ENCODE measurements at regions not wholly inside any gene's neighbourhood (a gene's known extent, or its start where the extent isn't known, plus 50 kb on each side); places are given as distances from the start of the nearest gene placed in this dataset.

GRCh38 chr2:144048631-144049060 lies 471.3 kb downstream of the ZEB2 start:
- H3K4me1 ChIP-seq: no peaks in the 10 kb centered on the region
- no peak for DNase-seq

DNA sequence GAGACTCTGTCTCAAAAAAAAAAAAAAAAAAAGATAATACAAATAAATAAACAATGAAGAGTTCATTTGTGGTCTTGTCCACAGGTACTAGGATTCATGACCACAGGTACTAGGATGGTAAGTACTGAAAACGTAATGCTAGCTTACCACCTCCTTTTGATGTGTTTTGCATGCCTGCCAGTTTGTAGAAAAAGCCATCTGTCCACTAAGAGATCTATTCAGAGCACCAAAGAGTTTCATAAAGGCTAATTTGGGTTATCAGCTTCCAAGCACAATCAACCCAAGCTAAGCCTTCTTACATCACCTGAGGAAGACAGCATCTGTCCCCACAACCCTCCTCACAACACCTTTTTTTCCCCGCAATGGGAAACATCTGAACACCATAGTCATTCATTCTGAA lies 477.2 kb downstream of the ZEB2 start:
- Histone ChIP-seq H3K4me1 (no peaks in the 10 kb centered on the region), H3K27ac (no peak overlapping the region), H3K9me3 (no peaks in the 10 kb centered on the region), H3K4me3 (no peak overlapping the region), H3K36me3 (no peaks in the 10 kb centered on the region), H3K27me3 (no peaks in the 10 kb centered on the region)
- TF ChIP-seq POLR2A (IDR thresholded peaks at IDR 0.05): no peak
- TF ChIP-seq, protein P1, sequence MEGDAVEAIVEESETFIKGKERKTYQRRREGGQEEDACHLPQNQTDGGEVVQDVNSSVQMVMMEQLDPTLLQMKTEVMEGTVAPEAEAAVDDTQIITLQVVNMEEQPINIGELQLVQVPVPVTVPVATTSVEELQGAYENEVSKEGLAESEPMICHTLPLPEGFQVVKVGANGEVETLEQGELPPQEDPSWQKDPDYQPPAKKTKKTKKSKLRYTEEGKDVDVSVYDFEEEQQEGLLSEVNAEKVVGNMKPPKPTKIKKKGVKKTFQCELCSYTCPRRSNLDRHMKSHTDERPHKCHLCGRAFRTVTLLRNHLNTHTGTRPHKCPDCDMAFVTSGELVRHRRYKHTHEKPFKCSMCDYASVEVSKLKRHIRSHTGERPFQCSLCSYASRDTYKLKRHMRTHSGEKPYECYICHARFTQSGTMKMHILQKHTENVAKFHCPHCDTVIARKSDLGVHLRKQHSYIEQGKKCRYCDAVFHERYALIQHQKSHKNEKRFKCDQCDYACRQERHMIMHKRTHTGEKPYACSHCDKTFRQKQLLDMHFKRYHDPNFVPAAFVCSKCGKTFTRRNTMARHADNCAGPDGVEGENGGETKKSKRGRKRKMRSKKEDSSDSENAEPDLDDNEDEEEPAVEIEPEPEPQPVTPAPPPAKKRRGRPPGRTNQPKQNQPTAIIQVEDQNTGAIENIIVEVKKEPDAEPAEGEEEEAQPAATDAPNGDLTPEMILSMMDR (IDR thresholded peaks at IDR 0.05): no peak
- no peak for DNase-seq

More at GRCh38 chr2:144048631-144049060, 471.3 kb downstream of the ZEB2 start:
- H3K9me3 ChIP-seq: no peaks in the 10 kb centered on the region
- TF ChIP-seq POLR2A (IDR thresholded peaks at IDR 0.05): no peak
- TF ChIP-seq, protein P1 (IDR thresholded peaks at IDR 0.05): no peak
- no peaks in the 10 kb centered on the region for H3K36me3 ChIP-seq
- no peaks in the 10 kb centered on the region for H3K27me3 ChIP-seq
- no peak overlapping the region for H3K4me3 ChIP-seq
- no peak overlapping the region for H3K27ac ChIP-seq

DNA sequence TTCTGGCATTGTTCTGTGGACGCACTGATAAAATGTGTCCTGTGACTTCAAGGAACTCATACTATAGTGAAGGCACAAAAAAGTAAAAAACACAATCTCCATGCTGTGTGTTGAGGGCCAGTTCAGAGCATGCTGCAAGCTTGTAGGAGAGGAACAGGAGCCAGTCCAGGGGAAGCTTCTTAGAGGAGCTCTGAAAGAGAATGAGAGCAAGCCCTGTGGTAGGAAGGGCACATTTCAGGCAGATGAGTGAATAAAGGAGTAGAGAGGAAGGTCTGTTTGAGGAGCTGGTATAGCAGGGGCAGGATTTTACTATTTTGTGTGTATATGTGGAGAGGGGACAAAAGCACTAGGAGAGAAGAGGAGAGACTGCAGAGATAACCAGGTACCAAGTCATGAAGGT lies 478.3 kb downstream of the ZEB2 start:
- TF ChIP-seq, protein P1 (IDR thresholded peaks at IDR 0.05): no peak
- TF ChIP-seq POLR2A (IDR thresholded peaks at IDR 0.05): no peak
- DNase-seq: no peak
- Histone ChIP-seq H3K36me3 (no peaks in the 10 kb centered on the region), H3K4me1 (no peaks in the 10 kb centered on the region), H3K27ac (no peak overlapping the region), H3K4me3 (no peak overlapping the region), H3K9me3 (no peaks in the 10 kb centered on the region), H3K27me3 (no peaks in the 10 kb centered on the region)

- H3K36me3 ChIP-seq: no peaks in the 10 kb centered on the region
- no peak for TF ChIP-seq POLR2A (IDR thresholded peaks at IDR 0.05)
- TF ChIP-seq, protein P1 (IDR thresholded peaks at IDR 0.05): no peak
- H3K27me3 ChIP-seq: no peaks in the 10 kb centered on the region
- no peaks in the 10 kb centered on the region for H3K9me3 ChIP-seq
- H3K4me1 ChIP-seq: no peaks in the 10 kb centered on the region
- no peak overlapping the region for H3K27ac ChIP-seq
- no peak for DNase-seq
- H3K4me3 ChIP-seq: no peak overlapping the region
These were observed 479.1 kb downstream of the ZEB2 start for GRCh38 chr2:144040834-144041233.

DNA sequence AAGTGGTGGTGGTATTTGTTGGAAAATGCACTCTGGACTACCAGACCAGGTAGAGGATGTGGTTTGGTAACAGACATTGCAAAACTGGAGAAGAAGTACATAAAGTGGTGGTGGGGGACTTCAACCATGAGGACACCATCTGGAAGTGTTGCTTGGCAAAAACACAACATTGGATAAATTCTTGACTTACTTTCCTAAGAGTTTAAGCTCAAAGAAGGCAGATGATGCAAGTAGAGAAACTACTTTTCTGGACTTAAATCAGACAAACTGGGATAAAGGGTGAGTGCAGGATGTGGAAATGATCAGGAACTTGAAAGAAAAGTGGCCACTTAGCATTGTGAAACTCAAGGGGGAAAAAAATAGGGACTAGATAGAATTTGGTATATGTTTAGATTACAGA lies 487.4 kb downstream of the ZEB2 start:
- DNase-seq: no peak
- no peaks in the 10 kb centered on the region for H3K4me1 ChIP-seq
- H3K4me3 ChIP-seq: no peak overlapping the region
- H3K36me3 ChIP-seq: no peaks in the 10 kb centered on the region
- TF ChIP-seq, protein P1 (IDR thresholded peaks at IDR 0.05): no peak
- TF ChIP-seq POLR2A (IDR thresholded peaks at IDR 0.05): no peak
- H3K27ac ChIP-seq: no peak overlapping the region
- no peaks in the 10 kb centered on the region for H3K27me3 ChIP-seq
- no peaks in the 10 kb centered on the region for H3K9me3 ChIP-seq

DNA sequence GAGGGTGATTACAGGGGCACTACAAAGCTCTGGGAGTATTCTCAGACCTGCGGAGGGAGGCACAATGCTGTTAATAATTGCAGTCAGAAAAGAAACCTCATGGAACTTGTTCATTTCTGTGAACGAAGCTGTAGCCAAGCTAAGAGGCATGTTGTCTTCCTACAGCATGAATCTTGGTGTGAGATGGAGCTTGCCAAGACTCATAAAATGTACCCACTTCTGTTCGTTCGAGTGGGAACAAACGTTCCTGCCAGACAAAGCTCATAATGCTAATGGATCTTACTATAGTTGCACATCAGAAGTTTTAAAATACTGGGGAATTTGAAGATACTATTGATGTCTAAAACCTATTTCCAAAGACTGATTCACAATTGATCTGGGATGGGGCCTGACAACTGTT lies 489.1 kb downstream of the ZEB2 start:
- Histone ChIP-seq H3K4me1 (no peaks in the 10 kb centered on the region), H3K36me3 (no peaks in the 10 kb centered on the region), H3K4me3 (no peak overlapping the region), H3K9me3 (no peaks in the 10 kb centered on the region), H3K27ac (no peak overlapping the region), H3K27me3 (no peaks in the 10 kb centered on the region)
- DNase-seq: no peak
- no peak for TF ChIP-seq POLR2A (IDR thresholded peaks at IDR 0.05)
- TF ChIP-seq, protein P1 (IDR thresholded peaks at IDR 0.05): no peak

Data from Peyer's patch (tissue), 4 donors.